ENCODE measurements at regions not wholly inside any gene's neighbourhood (a gene's known extent, or its start where the extent isn't known, plus 50 kb on each side); places are given as distances from the start of the nearest gene placed in this dataset.

GRCh38 chr7:142385491-142386340, 127.9 kb upstream of the PRSS58 start:
- in situ Hi-C loops (cut with HindIII; ENCODE audit: low pct_unique_long_range_greater_than_20kb, low sequenced_read_pairs): no loop called here
- peak; percentile 4 to 73 for DNase-seq (ENCODE audit: low read depth in 1 of 2, low spot score in 1 of 2)
- TF ChIP-seq JUND (IDR thresholded peaks at IDR 0.05; ENCODE audit: low read depth): no peak

GRCh38 chr7:142384493-142384922, 126.7 kb upstream of the PRSS58 start:
- peak in 1 of 2 experiments; percentile 10 for DNase-seq (ENCODE audit: low read depth in 1 of 2, low spot score in 1 of 2)
- TF ChIP-seq JUND (IDR thresholded peaks at IDR 0.05; ENCODE audit: low read depth): no peak

GRCh38 chr7:142383841-142384492, 126.1 kb upstream of the PRSS58 start:
- DNase-seq (ENCODE audit: low read depth in 1 of 2, low spot score in 1 of 2): no peak
- in situ Hi-C loops (cut with HindIII; ENCODE audit: low pct_unique_long_range_greater_than_20kb, low sequenced_read_pairs): no loop called here
- no peak for TF ChIP-seq JUND (IDR thresholded peaks at IDR 0.05; ENCODE audit: low read depth)

More at GRCh38 chr7:142384493-142384922, 126.7 kb upstream of the PRSS58 start:
- in situ Hi-C loops (cut with HindIII; ENCODE audit: low pct_unique_long_range_greater_than_20kb, low sequenced_read_pairs): no loop called here

- no peak for DNase-seq (ENCODE audit: low read depth in 1 of 2, low spot score in 1 of 2)
- no peak for TF ChIP-seq JUND (IDR thresholded peaks at IDR 0.05; ENCODE audit: low read depth)
- in situ Hi-C loops (cut with HindIII; ENCODE audit: low pct_unique_long_range_greater_than_20kb, low sequenced_read_pairs): no loop called here
Measured at GRCh38 chr7:142381727-142382390, 124.0 kb upstream of the PRSS58 start.

GRCh38 chr7:142380069-142380468, 122.2 kb upstream of the PRSS58 start:
- no peak for DNase-seq (ENCODE audit: low read depth in 1 of 2, low spot score in 1 of 2)
- no peak for TF ChIP-seq JUND (IDR thresholded peaks at IDR 0.05; ENCODE audit: low read depth)
- in situ Hi-C loops (cut with HindIII; ENCODE audit: low pct_unique_long_range_greater_than_20kb, low sequenced_read_pairs): no loop called here

- TF ChIP-seq JUND (IDR thresholded peaks at IDR 0.05; ENCODE audit: low read depth): no peak
- in situ Hi-C loops (cut with HindIII; ENCODE audit: low pct_unique_long_range_greater_than_20kb, low sequenced_read_pairs): no loop called here
- DNase-seq (ENCODE audit: low read depth in 1 of 2, low spot score in 1 of 2): no peak
Measured at GRCh38 chr7:142379201-142379885, 121.5 kb upstream of the PRSS58 start.

- no peak for TF ChIP-seq JUND (IDR thresholded peaks at IDR 0.05; ENCODE audit: low read depth)
- no peak for DNase-seq (ENCODE audit: low read depth in 1 of 2, low spot score in 1 of 2)
- in situ Hi-C loops (cut with HindIII; ENCODE audit: low pct_unique_long_range_greater_than_20kb, low sequenced_read_pairs): no loop called here
Measured at GRCh38 chr7:142377567-142377966, 119.7 kb upstream of the PRSS58 start.

GRCh38 chr7:142376356-142376997, 118.6 kb upstream of the PRSS58 start:
- in situ Hi-C loops (cut with HindIII; ENCODE audit: low pct_unique_long_range_greater_than_20kb, low sequenced_read_pairs): no loop called here
- DNase-seq (ENCODE audit: low read depth in 1 of 2, low spot score in 1 of 2): no peak
- TF ChIP-seq JUND (IDR thresholded peaks at IDR 0.05; ENCODE audit: low read depth): no peak

GRCh38 chr7:142375710-142376313, 118.0 kb upstream of the PRSS58 start:
- in situ Hi-C loops (cut with HindIII; ENCODE audit: low pct_unique_long_range_greater_than_20kb, low sequenced_read_pairs): no loop called here
- no peak for TF ChIP-seq JUND (IDR thresholded peaks at IDR 0.05; ENCODE audit: low read depth)
- DNase-seq (ENCODE audit: low read depth in 1 of 2, low spot score in 1 of 2): peak in 1 of 2 experiments; percentile 24

GRCh38 chr7:142372727-142373126, 114.9 kb upstream of the PRSS58 start:
- no peak for TF ChIP-seq JUND (IDR thresholded peaks at IDR 0.05; ENCODE audit: low read depth)
- in situ Hi-C loops (cut with HindIII; ENCODE audit: low pct_unique_long_range_greater_than_20kb, low sequenced_read_pairs): no loop called here
- DNase-seq (ENCODE audit: low read depth in 1 of 2, low spot score in 1 of 2): no peak

- DNase-seq (ENCODE audit: low read depth in 1 of 2, low spot score in 1 of 2): no peak
- no peak for TF ChIP-seq JUND (IDR thresholded peaks at IDR 0.05; ENCODE audit: low read depth)
- in situ Hi-C loops (cut with HindIII; ENCODE audit: low pct_unique_long_range_greater_than_20kb, low sequenced_read_pairs): no loop called here
Measured at GRCh38 chr7:142371586-142372377, 113.9 kb upstream of the PRSS58 start.

All from T47D (cell line).